Body of pancreas (tissue), 4 donors: ENCODE measurements at regions not wholly inside any gene's neighbourhood (a gene's known extent, or its start where the extent isn't known, plus 50 kb on each side); places are given as distances from the start of the nearest gene placed in this dataset.

Experiments used
- POLR2A ChIP-seq, 3 donors: fragments of 450-650 bp; IDR thresholded peaks; one replicate each; pipeline ENCODE4 v1.6.1; 2016; ENCODE audit warnings: antibody characterized with exemption in 3 of 3, mild to moderate bottlenecking in 2 of 3
- TF ChIP-seq, protein P1 (sequence below), 7 experiments: fragments of 450-650 bp in 4 of 7; fragments of 200-600 bp in 3 of 7; sonication (generic) in 3 of 7; IDR thresholded peaks; one replicate each; pipeline ENCODE4 v1.5.1; 2016 to 2019; ENCODE audit warnings: antibody characterized with exemption in 7 of 7

DNA sequence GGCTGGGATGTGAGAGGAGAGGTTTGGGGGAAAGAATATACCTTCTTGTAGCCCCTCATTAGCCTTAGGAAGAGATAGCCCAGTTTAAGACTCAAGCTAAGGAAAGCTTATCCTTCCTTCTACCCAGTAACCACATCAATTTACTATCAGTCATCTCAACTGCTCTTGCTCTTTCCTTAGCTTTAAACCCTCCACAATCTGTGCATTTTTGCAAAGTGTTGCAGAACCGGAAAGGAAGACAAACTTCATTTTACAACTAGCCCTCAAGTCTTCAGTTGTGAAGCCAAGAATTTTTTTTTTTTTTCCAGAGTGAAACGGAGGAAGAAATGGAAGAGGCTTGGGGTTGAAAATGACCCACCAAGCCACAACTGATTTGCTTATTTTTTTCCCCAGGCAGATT is 137.0 kb upstream of the LMO4 start:
- TF ChIP-seq, protein P1, sequence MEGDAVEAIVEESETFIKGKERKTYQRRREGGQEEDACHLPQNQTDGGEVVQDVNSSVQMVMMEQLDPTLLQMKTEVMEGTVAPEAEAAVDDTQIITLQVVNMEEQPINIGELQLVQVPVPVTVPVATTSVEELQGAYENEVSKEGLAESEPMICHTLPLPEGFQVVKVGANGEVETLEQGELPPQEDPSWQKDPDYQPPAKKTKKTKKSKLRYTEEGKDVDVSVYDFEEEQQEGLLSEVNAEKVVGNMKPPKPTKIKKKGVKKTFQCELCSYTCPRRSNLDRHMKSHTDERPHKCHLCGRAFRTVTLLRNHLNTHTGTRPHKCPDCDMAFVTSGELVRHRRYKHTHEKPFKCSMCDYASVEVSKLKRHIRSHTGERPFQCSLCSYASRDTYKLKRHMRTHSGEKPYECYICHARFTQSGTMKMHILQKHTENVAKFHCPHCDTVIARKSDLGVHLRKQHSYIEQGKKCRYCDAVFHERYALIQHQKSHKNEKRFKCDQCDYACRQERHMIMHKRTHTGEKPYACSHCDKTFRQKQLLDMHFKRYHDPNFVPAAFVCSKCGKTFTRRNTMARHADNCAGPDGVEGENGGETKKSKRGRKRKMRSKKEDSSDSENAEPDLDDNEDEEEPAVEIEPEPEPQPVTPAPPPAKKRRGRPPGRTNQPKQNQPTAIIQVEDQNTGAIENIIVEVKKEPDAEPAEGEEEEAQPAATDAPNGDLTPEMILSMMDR (IDR thresholded peaks at IDR 0.05) = no peak
- TF ChIP-seq POLR2A (IDR thresholded peaks at IDR 0.05) = no peak
